HG03442 (cell line): ENCODE measurements at regions not wholly inside any gene's neighbourhood (a gene's known extent, or its start where the extent isn't known, plus 50 kb on each side); places are given as distances from the start of the nearest gene placed in this dataset.
A peak's percentile ranks its signal among the peaks of the same experiment; 100 is the strongest.
"Not testable (repeated sequence)": the region's sequence is repeated elsewhere in the genome, so short reads cannot be mapped to it uniquely, and the experiment has no call there.

Experiments used
- ATAC-seq: cut with Tn5 transposase; IDR thresholded peaks from one replicate; pipeline ENCODE4 v1.9.1; 2021; ENCODE audit warnings: mild to moderate bottlenecking, moderate library complexity; ENCODE audit not compliant: unreplicated experiment

DNA sequence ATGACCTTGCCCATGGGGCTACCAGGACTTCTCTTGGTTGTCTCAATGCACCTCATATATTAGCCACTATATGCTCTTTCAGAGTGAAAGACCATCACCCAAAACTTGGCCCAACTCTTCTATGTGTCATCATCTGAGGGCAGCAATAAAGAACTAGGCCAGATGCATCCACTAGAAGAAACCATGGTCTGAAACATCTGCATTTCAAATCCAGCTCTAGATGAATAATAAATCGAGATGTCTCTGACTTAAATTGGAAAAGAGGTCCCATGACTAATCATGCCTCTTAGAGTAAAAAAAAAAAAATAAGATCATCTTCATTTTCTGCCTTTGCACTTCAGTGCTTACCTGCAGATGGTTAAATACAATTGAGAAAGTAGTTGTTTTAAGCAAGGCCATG, 397.6 kb upstream of the PITX2 start:
- ATAC-seq: no peak

GRCh38 chr4:111020961-111021360, 398.1 kb upstream of the PITX2 start:
- ATAC-seq: no peak

DNA sequence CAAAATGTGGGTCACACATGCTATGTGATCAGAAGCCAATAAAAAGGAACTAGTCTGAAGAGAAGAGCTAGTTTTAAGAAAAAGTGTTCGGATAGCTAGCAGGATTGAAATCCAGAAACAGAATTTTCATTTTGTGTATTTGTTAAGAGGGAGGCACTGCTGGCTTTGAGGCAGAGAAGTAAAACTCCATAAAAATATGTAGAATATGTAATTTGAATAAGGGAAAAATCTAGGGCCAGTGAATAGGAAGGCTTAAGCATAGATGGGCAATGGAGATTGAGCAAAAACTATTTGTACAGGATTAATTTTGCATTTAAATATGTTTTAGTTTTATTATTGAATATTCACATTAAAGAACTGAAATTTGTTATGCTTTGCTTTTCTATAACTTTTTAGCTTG, 399.9 kb upstream of the PITX2 start:
- ATAC-seq: no peak

DNA sequence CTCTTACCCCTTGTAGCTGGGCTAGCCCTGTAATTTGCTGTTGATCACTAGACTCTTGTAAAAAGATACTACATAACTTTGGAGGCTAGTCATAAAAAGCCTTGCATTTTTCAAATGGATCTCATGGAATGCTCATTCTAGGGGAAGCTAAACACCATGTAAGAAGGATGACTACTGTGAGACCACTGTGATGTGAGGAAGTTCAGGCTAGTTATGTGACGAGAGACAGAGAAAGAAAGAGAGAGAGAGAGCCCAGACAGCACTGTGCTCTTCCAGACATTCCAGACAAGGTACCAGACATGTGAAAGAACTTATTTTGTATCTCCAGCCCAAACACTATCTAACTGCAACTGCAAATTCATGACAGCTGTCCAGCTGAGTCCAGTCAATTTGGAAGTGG, 404.6 kb upstream of the PITX2 start:
- ATAC-seq: no peak

GRCh38 chr4:111028795-111029194, 405.9 kb upstream of the PITX2 start:
- no peak for ATAC-seq

GRCh38 chr4:111031001-111031579, 408.2 kb upstream of the PITX2 start:
- ATAC-seq: no peak

- no peak for ATAC-seq
Observed at GRCh38 chr4:111031596-111031995, 408.7 kb upstream of the PITX2 start.

DNA sequence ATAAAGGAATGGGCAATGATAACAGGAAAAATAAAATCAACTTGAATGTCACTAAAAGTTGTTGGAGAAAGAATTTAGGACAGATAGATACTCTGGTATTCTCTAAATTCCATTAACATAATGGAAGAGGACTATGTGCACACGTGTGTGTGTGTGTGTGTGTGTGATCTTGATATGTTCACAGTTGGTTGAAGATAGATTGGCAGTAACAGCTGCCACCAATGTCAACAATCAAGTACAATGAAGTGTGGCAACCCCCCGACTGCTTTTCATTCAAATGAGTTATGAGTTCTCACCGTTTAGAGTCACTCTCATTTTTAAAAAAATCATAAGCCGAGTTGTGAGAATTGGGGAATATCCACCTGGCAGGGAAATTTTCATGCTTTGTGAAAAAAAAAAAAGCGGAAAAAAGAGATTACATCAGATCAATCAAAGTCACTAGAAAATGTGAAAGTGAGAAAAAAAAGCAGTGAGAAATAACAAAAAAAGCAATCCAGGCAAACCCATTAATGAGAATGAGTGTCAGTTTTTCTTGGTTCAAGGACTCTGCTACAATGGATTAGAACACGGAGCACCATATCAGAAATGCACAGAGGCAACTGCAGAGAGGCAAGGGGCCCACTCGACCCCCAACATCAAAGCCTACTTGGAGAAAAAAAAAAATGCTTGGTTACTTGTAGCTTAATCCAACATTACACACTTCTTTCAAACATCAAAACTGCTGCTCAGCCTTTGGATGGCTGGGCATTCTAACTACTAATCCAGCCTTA, 414.9 kb upstream of the PITX2 start:
- no peak for ATAC-seq

DNA sequence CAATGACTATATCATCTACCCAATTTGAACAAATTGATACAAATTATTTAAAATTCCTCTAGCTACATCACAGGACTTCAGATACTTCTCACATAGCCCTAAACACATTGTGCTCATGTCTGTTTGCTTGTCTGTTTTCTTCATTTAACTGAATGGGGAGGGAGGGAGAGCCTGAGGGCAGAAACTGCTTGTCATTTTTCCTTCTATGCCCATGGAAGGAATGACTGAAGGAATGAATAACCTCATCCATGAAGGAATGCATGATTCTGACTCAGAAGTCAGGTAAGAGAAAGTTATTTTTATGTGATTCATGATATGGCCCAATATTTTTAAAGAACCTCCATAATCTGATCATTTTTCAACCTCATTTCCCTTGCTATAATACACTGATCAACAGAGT, 418.0 kb upstream of the PITX2 start:
- no peak for ATAC-seq

- no peak for ATAC-seq
Observed at GRCh38 chr4:111043286-111043685, 420.4 kb upstream of the PITX2 start.

- ATAC-seq: no peak
Observed at GRCh38 chr4:111045992-111046391, 423.1 kb upstream of the PITX2 start.

DNA sequence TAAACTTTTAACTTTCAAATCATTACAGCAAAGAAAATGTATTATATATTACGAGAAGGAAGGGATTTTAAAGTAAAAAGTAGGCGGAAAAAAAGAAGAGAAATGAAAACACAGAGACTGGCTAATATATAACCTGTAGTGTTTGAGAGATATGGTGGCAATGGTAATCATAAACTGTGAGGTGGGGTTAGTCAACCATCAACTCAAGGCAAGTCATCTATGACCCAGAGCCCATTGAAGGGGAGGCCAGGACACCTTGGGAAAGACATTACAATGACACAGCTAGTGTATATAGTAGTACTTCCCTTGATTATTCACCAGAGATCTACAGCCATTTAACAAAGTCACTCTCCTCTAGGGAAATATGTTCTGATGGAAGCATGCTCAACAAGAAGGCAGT, 423.9 kb upstream of the PITX2 start:
- no peak for ATAC-seq

DNA sequence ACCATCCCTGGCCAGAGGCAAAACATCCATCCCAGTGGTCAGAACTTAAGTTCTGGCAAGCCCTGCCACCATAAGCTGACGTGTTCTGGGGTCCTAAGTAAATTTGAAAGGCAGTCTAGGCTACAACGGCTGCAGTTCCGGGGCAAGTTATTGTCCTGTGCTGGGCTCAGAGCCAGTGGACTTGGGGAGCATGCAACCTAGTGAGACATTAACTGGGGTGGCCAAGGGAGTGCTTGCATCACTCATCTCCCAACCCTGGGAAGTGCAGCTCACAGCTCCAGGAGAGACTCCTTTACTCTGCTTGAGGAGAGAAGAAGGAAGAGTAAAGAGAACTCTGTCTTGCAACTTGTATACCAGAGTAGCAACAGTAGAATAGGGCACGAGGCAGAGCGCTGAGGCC, 425.4 kb upstream of the PITX2 start:
- ATAC-seq: no peak

DNA sequence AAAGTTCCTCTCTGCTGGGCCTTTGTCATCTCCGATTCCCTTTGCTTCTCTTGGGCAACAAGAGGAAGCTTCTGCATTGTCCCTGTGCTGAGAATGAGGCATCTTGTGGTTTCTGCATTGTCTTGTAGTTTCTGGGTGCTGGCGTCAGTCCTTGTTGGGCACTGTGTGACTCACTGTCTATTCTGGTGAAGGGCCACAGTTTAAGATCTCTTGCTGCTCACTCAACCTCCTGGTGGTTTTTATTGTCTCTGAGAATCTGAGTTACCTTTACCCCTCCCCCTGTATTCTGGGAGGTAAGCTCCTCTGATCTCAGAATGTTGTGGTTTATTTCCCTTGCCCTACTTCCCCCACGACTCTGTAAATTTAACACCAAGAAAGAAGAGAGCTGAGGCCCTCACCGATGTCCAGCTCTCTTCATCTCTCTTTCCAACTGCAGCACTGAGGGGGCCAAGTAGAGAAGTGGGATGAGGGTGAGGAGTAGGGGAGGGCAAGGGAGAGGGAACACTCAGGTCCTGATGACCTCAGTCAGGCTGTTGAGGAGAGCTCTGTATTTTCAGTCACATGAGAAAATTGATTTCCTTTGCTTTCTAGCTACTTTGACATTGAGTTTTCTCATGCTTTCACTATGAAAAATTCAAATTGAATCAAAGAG, 441.6 kb upstream of the PITX2 start:
- peak; percentile 75 for ATAC-seq

- ATAC-seq: no peak
Observed at GRCh38 chr4:111066001-111066400, 443.1 kb upstream of the PITX2 start.

DNA sequence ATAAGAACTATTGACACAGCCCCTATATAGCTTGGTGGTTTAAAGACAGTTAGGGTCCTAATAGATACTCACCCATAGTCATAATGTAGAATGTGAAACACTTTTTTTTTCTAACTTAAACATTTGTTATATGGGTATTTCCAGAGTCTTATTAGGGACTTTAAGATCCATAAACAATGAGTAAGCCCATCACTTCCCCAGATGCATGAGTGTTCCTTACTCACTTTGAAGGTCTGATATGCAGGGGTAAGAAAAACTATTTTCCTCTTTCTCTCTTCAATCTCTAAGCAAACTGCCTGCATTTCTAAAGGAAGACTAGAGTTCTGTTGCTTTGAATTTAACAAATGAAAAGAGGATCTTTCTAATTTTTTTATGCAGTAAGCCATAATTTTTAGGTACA, 443.6 kb upstream of the PITX2 start:
- no peak for ATAC-seq

GRCh38 chr4:111066887-111067286, 444.0 kb upstream of the PITX2 start:
- ATAC-seq: no peak

GRCh38 chr4:111068883-111069282, 446.0 kb upstream of the PITX2 start:
- ATAC-seq: no peak

DNA sequence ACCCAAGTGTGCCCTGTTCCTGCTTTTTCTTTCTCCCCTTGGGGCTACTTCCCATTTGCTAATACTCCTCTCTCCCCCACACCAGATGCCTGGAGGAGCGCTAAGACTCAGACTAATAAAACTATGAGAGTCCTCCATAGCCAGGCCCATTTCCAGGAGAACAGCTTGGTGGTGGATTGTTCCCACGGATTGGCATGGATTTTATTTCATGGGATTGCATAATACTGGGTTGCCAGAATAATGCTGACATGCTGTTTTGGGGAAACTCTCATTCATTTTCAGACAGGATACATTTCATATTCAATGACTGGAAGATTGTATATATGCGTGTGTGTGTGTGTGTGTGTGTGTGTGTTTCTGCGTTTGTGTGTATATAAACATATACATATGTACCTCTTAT, 447.5 kb upstream of the PITX2 start:
- ATAC-seq: no peak

DNA sequence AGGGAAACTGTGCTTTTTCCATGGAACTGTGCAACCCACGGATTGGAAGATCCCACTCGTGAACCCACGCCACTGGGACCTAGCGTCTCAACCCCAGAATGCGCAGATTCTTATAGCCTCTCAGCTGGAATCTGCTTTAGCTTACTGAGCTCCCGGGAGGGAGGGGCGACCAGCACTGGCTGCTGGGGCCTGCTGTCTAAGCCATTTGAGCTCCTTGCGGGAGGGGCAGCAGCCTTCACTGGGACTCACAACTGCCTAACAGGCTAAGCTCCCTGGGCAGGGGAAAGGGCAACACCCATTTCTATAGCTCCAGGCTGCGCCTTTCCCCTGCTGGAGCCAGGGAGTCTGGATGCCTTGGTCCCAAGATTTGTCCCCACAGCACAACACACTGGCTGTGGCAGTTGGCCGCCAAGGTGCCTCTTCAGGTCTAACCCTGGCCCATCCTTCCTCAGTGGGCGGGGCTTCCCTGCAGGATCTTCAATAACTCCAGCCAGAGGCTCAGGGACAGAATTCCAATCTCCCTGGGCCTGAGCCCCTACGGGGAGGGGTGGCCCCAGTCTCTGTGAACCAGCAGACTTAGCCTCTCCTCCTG, 451.7 kb upstream of the PITX2 start:
- no peak for ATAC-seq

- ATAC-seq: not testable (repeated sequence)
Observed at GRCh38 chr4:111076299-111076698, 453.4 kb upstream of the PITX2 start.

GRCh38 chr4:111108153-111108552, 485.3 kb upstream of the PITX2 start:
- no peak for ATAC-seq
